ENCODE measurements at regions not wholly inside any gene's neighbourhood (a gene's known extent, or its start where the extent isn't known, plus 50 kb on each side); places are given as distances from the start of the nearest gene placed in this dataset.

- TF ChIP-seq ZFP30 (CRISPR knock-in tag; IDR thresholded peaks at IDR 0.05): no peak
- no peak for ATAC-seq
Measured at GRCh38 chr5:77569409-77569808, 69.1 kb downstream of the OTP start.

- TF ChIP-seq PATZ1 (CRISPR knock-in tag; IDR thresholded peaks at IDR 0.05; ENCODE audit: borderline replicate concordance): no peak
- no peak for TF ChIP-seq BACH2 (CRISPR knock-in tag; IDR thresholded peaks at IDR 0.05; ENCODE audit: borderline replicate concordance)
- TF ChIP-seq ZFP30 (CRISPR knock-in tag; IDR thresholded peaks at IDR 0.05): no peak
- TF ChIP-seq ZFP3 (CRISPR knock-in tag; IDR thresholded peaks at IDR 0.05): no peak
- TF ChIP-seq TCF4 (CRISPR knock-in tag; IDR thresholded peaks at IDR 0.05; ENCODE audit: borderline replicate concordance): no peak
- no peak for TF ChIP-seq GLIS3 (CRISPR knock-in tag; IDR thresholded peaks at IDR 0.05)
- TF ChIP-seq ZNF8 (CRISPR knock-in tag; IDR thresholded peaks at IDR 0.05): no peak
- TF ChIP-seq CSDC2 (CRISPR knock-in tag; IDR thresholded peaks at IDR 0.05): no peak
- no peak for TF ChIP-seq POU6F1 (CRISPR knock-in tag; IDR thresholded peaks at IDR 0.05; ENCODE audit: borderline replicate concordance, low read depth)
- TF ChIP-seq ISL1 (CRISPR knock-in tag; IDR thresholded peaks at IDR 0.05): no peak
- no peak for TF ChIP-seq RARB (CRISPR knock-in tag; IDR thresholded peaks at IDR 0.05)
- no peak for TF ChIP-seq TOX (CRISPR knock-in tag; IDR thresholded peaks at IDR 0.05; ENCODE audit: borderline replicate concordance)
- no peak for TF ChIP-seq ZNF565 (CRISPR knock-in tag; conservative IDR thresholded peaks at IDR 0.05; ENCODE audit: low read depth)
- no peak for TF ChIP-seq SNAI2 (CRISPR knock-in tag; IDR thresholded peaks at IDR 0.05)
- no peak for TF ChIP-seq ZNF70 (CRISPR knock-in tag; IDR thresholded peaks at IDR 0.05)
- no peak for TF ChIP-seq ESRRG (CRISPR knock-in tag; IDR thresholded peaks at IDR 0.05)
- no peak for TF ChIP-seq TSHZ2 (CRISPR knock-in tag; IDR thresholded peaks at IDR 0.05)
- ATAC-seq: no peak
Measured at GRCh38 chr5:77568555-77568954, 70.0 kb downstream of the OTP start.

- ATAC-seq: no peak
- TF ChIP-seq CSDC2 (CRISPR knock-in tag; IDR thresholded peaks at IDR 0.05) (no peak), GLIS3 (CRISPR knock-in tag; IDR thresholded peaks at IDR 0.05) (no peak), RARB (CRISPR knock-in tag; IDR thresholded peaks at IDR 0.05) (no peak), PPARA (CRISPR knock-in tag; IDR thresholded peaks at IDR 0.05; ENCODE audit: borderline replicate concordance) (no peak), ISL1 (CRISPR knock-in tag; IDR thresholded peaks at IDR 0.05) (no peak), ARNTL (CRISPR knock-in tag; IDR thresholded peaks at IDR 0.05; ENCODE audit: borderline replicate concordance, low read depth) (no peak), ZNF8 (CRISPR knock-in tag; IDR thresholded peaks at IDR 0.05) (no peak), TOX (CRISPR knock-in tag; IDR thresholded peaks at IDR 0.05; ENCODE audit: borderline replicate concordance) (no peak), ZNF565 (CRISPR knock-in tag; conservative IDR thresholded peaks at IDR 0.05; ENCODE audit: low read depth) (no peak), ZFP3 (CRISPR knock-in tag; IDR thresholded peaks at IDR 0.05) (no peak), ZFP30 (CRISPR knock-in tag; IDR thresholded peaks at IDR 0.05) (no peak), ZC3H10 (CRISPR knock-in tag; IDR thresholded peaks at IDR 0.05) (no peak), TSHZ2 (CRISPR knock-in tag; IDR thresholded peaks at IDR 0.05) (no peak), BACH2 (CRISPR knock-in tag; IDR thresholded peaks at IDR 0.05; ENCODE audit: borderline replicate concordance) (no peak), PATZ1 (CRISPR knock-in tag; IDR thresholded peaks at IDR 0.05; ENCODE audit: borderline replicate concordance) (no peak)
Measured at GRCh38 chr5:77568082-77568481, 70.4 kb downstream of the OTP start.

Data from SK-N-SH treated with all-trans-retinoic acid at 6 μM for 48 hours (cell line).